Lower leg skin (tissue), 4 donors: ENCODE measurements at regions not wholly inside any gene's neighbourhood (a gene's known extent, or its start where the extent isn't known, plus 50 kb on each side); places are given as distances from the start of the nearest gene placed in this dataset.
"Not testable (repeated sequence)": the region's sequence is repeated elsewhere in the genome, so short reads cannot be mapped to it uniquely, and the experiment has no call there.

Experiments used
- DNase-seq, 2 donors: peaks; one replicate each; pipeline ENCODE4 v3.0.0-alpha.2; 2019; ENCODE audit warnings: low spot score in 2 of 2
- H3K4me3 ChIP-seq: fragments of 200-600 bp; sonication (generic); 2 replicates; pipeline ENCODE4 v1.5.1; 2017; ENCODE audit warnings: mild to moderate bottlenecking, low read depth; ENCODE audit not compliant: poor library complexity, severe bottlenecking
- CTCF ChIP-seq, 3 donors: fragments of 450-650 bp; IDR thresholded peaks; one replicate each; pipeline ENCODE4 v1.5.1; 2016; ENCODE audit warnings: antibody characterized with exemption in 3 of 3, mild to moderate bottlenecking in 3 of 3, moderate library complexity in 2 of 3
- POLR2A ChIP-seq, 2 donors: fragments of 450-650 bp; IDR thresholded peaks; one replicate each; pipeline ENCODE4 v1.6.1; 2016 to 2017; ENCODE audit warnings: antibody characterized with exemption in 2 of 2, mild to moderate bottlenecking in 1 of 2, moderate library complexity in 1 of 2
- WGBS, 2 donors: methylation state at CpG; one replicate each; pipeline ENCODE4 v1.1.5; 2018; 5-methylcytosine and 5-hydroxymethylcytosine counted together
- intact Hi-C: fragments of 100-400 bp; cut with DNase I; formaldehyde crosslinking; loops from one replicate; pipeline ENCODE4 v1.15.0; 2023; ENCODE audit warnings: low total_unique reads

- intact Hi-C loops, result no loop called here
- no peak overlapping the region for H3K4me3 ChIP-seq
- DNase-seq, result no peak
- 45 to 48% methylated on average over 5 of the region's 5 CpGs for WGBS, 2 donors
- TF ChIP-seq CTCF (IDR thresholded peaks at IDR 0.05), result no peak
- TF ChIP-seq POLR2A (IDR thresholded peaks at IDR 0.05), result no peak
These were observed 1723.5 kb upstream of the LRRTM1 start for GRCh38 chr2:82027921-82028615.

DNA sequence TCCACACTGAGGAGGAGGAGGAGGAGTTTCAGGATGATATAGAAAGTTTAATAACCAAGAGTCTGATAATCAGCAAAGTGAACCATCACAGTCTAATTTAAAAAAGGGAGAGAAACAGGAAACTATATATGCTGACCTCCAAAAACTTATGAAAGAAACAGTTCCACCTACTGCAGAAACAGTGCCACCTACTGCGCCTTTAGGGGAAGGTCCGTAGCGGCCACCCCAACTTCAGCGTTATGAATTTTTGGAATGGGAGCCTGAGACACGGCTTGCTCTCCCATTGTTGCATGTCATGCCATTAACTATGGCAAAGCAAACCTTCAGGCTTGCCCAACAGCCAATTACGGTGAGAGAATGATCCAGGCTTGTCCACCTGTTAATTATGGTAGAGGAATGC lies 1719.2 kb upstream of the LRRTM1 start:
- 57 to 72% methylated on average over 6 of the region's 6 CpGs for WGBS, 2 donors
- DNase-seq, result no peak
- TF ChIP-seq CTCF (IDR thresholded peaks at IDR 0.05) (no peak), POLR2A (IDR thresholded peaks at IDR 0.05) (no peak)
- H3K4me3 ChIP-seq, result no peak overlapping the region
- intact Hi-C loops, result no loop called here

GRCh38 chr2:82013641-82014040 lies 1709.1 kb upstream of the LRRTM1 start:
- no peak overlapping the region for H3K4me3 ChIP-seq
- no peak for TF ChIP-seq CTCF (IDR thresholded peaks at IDR 0.05)
- TF ChIP-seq POLR2A (IDR thresholded peaks at IDR 0.05), result no peak
- DNase-seq, result no peak
- intact Hi-C loops, result no loop called here
- WGBS, 2 donors, result 40 to 49% methylated on average over 6 of the region's 6 CpGs

GRCh38 chr2:82007071-82007664 lies 1702.6 kb upstream of the LRRTM1 start:
- intact Hi-C loops, result no loop called here
- H3K4me3 ChIP-seq, result no peak overlapping the region
- TF ChIP-seq CTCF (IDR thresholded peaks at IDR 0.05) (no peak), POLR2A (IDR thresholded peaks at IDR 0.05) (no peak)
- 52% methylated on average over 3 of the region's 3 CpGs for WGBS, 2 donors
- DNase-seq, result no peak

- 72 to 79% methylated on average over 5 of the region's 5 CpGs for WGBS, 2 donors
- intact Hi-C loops, DNase-seq, H3K4me3 ChIP-seq: not testable (repeated sequence)
These were observed 1701.3 kb upstream of the LRRTM1 start for GRCh38 chr2:82005889-82006288.

DNA sequence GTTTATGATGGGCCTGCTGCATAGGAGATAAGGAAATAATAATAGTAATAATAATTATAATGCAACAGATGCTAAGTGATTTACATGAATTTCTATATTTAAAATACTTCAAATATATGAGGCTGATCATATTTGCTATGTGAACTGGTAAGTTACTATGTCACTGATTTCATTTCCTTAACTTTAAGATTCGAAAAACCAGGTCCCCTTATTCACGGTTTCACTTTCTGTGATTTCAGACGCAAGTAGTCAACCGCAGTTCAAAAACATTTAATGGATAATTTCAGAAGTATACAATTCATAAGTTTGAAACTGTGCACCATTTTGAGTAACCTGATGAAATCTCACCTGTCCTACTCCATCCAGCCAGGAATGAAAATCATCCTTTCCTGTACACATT lies 1697.1 kb upstream of the LRRTM1 start:
- TF ChIP-seq CTCF (IDR thresholded peaks at IDR 0.05) (no peak), POLR2A (IDR thresholded peaks at IDR 0.05) (no peak)
- WGBS, 2 donors, result 71 to 78% methylated on average over 4 of the region's 4 CpGs
- intact Hi-C loops, result no loop called here
- DNase-seq, result no peak
- no peak overlapping the region for H3K4me3 ChIP-seq
